Endothelial cell of umbilical vein (primary cell): ENCODE measurements at regions not wholly inside any gene's neighbourhood (a gene's known extent, or its start where the extent isn't known, plus 50 kb on each side); places are given as distances from the start of the nearest gene placed in this dataset.

Source experiments
- BruUV-seq: library from RNA; stranded (reverse); fragments of 400-500 nt; replicated peaks from 2 replicates; lab custom pipeline; 2021; lab: Mats Ljungman, UMichigan
- CTCF ChIA-PET: fragments of 300-600, 350-600 bp; sonication (Branson Sonifier 250); formaldehyde crosslinking; loops from one replicate; lab custom pipeline; 2021; ENCODE audit warnings: antibody characterized with exemption, inconsistent platforms; lab: Charles Lee
- POLR2A ChIA-PET: fragments of 300-600, 350-600 bp; sonication (Branson Sonifier 250); formaldehyde crosslinking; loops from one replicate; lab custom pipeline; 2021; ENCODE audit warnings: antibody characterized with exemption, inconsistent platforms; lab: Charles Lee
- DNase-seq: peaks from one replicate; pipeline ENCODE4 v3.0.0-alpha.2; 2011; ENCODE audit warnings: low read depth, low spot score
- FAIRE-seq: peaks from 2 replicates; lab custom pipeline; 2011; peaks lifted over from hg19 to GRCh38; lab: Jason Lieb, UNC
- H2AFZ ChIP-seq: 2 replicates; pipeline ENCODE4 v1.6.0; 2012; ENCODE audit warnings: low read depth, low read length, control low read depth, inconsistent platforms
- H3K27ac ChIP-seq: 2 replicates; pipeline ENCODE4 v1.5.1; 2011; ENCODE audit warnings: low read depth, mild to moderate bottlenecking, control low read depth, low read length, moderate library complexity; ENCODE audit not compliant: insufficient read depth
- H3K27me3 ChIP-seq, 2 experiments: 2 replicates each; pipeline versions ENCODE4 v1.6.0 to v1.6.1; 2011; ENCODE audit warnings: low read length in 2 of 2, mixed read lengths in 1 of 2; ENCODE audit not compliant: control insufficient read depth in 2 of 2, insufficient read depth in 2 of 2
- H3K36me3 ChIP-seq, 2 experiments: 2 replicates in 1 of 2; 3 replicates in 1 of 2; pipeline ENCODE4 v1.5.1; 2011; ENCODE audit warnings: low read length in 2 of 2, mild to moderate bottlenecking in 1 of 2, moderate library complexity in 1 of 2; ENCODE audit not compliant: control insufficient read depth in 2 of 2, insufficient read depth in 2 of 2; ENCODE audit errors: extremely low read depth in 1 of 2
- H3K4me1 ChIP-seq: 3 replicates; pipeline ENCODE4 v1.5.1; 2011; ENCODE audit warnings: mild to moderate bottlenecking, low read length; ENCODE audit not compliant: control insufficient read depth, insufficient read depth; ENCODE audit errors: extremely low read depth
- H3K4me2 ChIP-seq: 2 replicates; pipeline ENCODE4 v1.6.1; 2011; ENCODE audit warnings: low read length, control low read depth, mixed read lengths; ENCODE audit not compliant: insufficient read depth
- H3K4me3 ChIP-seq, 3 experiments: fragments of 200-600 bp in 1 of 3; sonication (generic), shearing (Covaris generic) in 1 of 3; replicated peaks in 1 of 3; 2 replicates each; pipeline ENCODE4 v1.5.1; 2011 to 2016; ENCODE audit warnings: control low read depth in 3 of 3, low read length in 3 of 3, mild to moderate bottlenecking in 2 of 3, inconsistent platforms in 1 of 3, low read depth in 1 of 3, moderate library complexity in 1 of 3; ENCODE audit not compliant: insufficient read depth in 1 of 3
- H3K79me2 ChIP-seq: 2 replicates; pipeline ENCODE4 v1.6.0; 2012; ENCODE audit warnings: low read length, inconsistent platforms; ENCODE audit not compliant: control insufficient read depth, insufficient read depth
- H3K9ac ChIP-seq: replicated peaks from 2 replicates; pipeline ENCODE3; 2011; ENCODE audit warnings: low read length, control low read depth; ENCODE audit not compliant: insufficient read depth; ENCODE audit errors: extremely low read depth
- H3K9me1 ChIP-seq: replicated peaks from 3 replicates; pipeline ENCODE4 v1.6.0; 2011; ENCODE audit warnings: mild to moderate bottlenecking, low read length; ENCODE audit not compliant: control insufficient read depth, insufficient read depth; ENCODE audit errors: extremely low read depth
- H3K9me3 ChIP-seq: replicated peaks from 2 replicates; pipeline ENCODE4 v1.5.1; 2012; ENCODE audit warnings: low read length, inconsistent platforms; ENCODE audit not compliant: control insufficient read depth, insufficient read depth
- H4K20me1 ChIP-seq: replicated peaks from 2 replicates; pipeline ENCODE3; 2011; ENCODE audit warnings: mild to moderate bottlenecking, low read length; ENCODE audit not compliant: control insufficient read depth, insufficient read depth; ENCODE audit errors: extremely low read depth
- CTCF ChIP-seq, 2 donors: IDR thresholded peaks; 1 replicate in 1 of 2; 2 replicates in 1 of 2; pipeline ENCODE4 v1.5.1; 2011; ENCODE audit warnings: low read length in 2 of 2, mild to moderate bottlenecking in 2 of 2, moderate library complexity in 2 of 2, control low read depth in 1 of 2, inconsistent platforms in 1 of 2, low read depth in 1 of 2; ENCODE audit not compliant: insufficient read depth in 1 of 2; ENCODE audit errors: extremely low read depth in 1 of 2
- EZH2 ChIP-seq: IDR thresholded peaks from 2 replicates; pipeline ENCODE4 v1.6.1; 2012; ENCODE audit warnings: borderline replicate concordance, low read depth, mild to moderate bottlenecking, moderate library complexity, low read length, inconsistent platforms; ENCODE audit not compliant: severe bottlenecking
- FOS ChIP-seq: IDR thresholded peaks from 2 replicates; pipeline ENCODE4 v1.6.1; 2011; ENCODE audit warnings: mild to moderate bottlenecking, low read length, moderate library complexity, borderline replicate concordance; ENCODE audit not compliant: insufficient read depth
- GATA2 ChIP-seq: IDR thresholded peaks from 2 replicates; pipeline ENCODE4 v1.7.0; 2011; ENCODE audit warnings: low read depth, mild to moderate bottlenecking, moderate library complexity, mixed read lengths, low read length; ENCODE audit not compliant: insufficient read length, insufficient read depth
- JUN ChIP-seq: IDR thresholded peaks from 2 replicates; pipeline ENCODE4 v1.6.1; 2011; ENCODE audit warnings: borderline replicate concordance, low read depth; ENCODE audit not compliant: insufficient read length, insufficient read depth
- MAX ChIP-seq: IDR thresholded peaks from 2 replicates; pipeline ENCODE4 v1.6.1; 2011; ENCODE audit not compliant: insufficient read depth, insufficient read length
- MYC ChIP-seq: IDR thresholded peaks from one replicate; pipeline ENCODE4 v1.6.1; 2011; ENCODE audit warnings: mild to moderate bottlenecking, low read depth, low read length
- POLR2A ChIP-seq: IDR thresholded peaks from 2 replicates; pipeline ENCODE4 v1.6.1; 2012; ENCODE audit warnings: low read depth, mild to moderate bottlenecking, control low read depth, low read length
- POLR2AphosphoS5 ChIP-seq: IDR thresholded peaks from 2 replicates; pipeline ENCODE4 v1.6.1; 2012; ENCODE audit warnings: low read depth, mild to moderate bottlenecking, control low read depth, low read length, moderate library complexity; ENCODE audit not compliant: insufficient read depth
- dilution Hi-C: fragments of 300-500 bp; cut with MboI; formaldehyde crosslinking; loops from one replicate; pipeline ENCODE4 v1.15.0; 2019; ENCODE audit warnings: low sequenced_read_pairs; ENCODE audit not compliant: extremely low pct_ligation_motif_present
- intact Hi-C: fragments of 100-400 bp; cut with micrococcal nuclease; formaldehyde crosslinking; loops from one replicate; pipeline ENCODE4 v1.10.0; 2022

- ChIA-PET CTCF (interaction anchor here (0.9 to 1.2 kb wide), 2 partner anchors 11 to 15 kb away, joined by 3 read pairs; no protein-coding TSS in a partner anchor), POLR2A (no interaction called here)
- no peak overlapping the region for H3K4me2 ChIP-seq
- DNase-seq = peak; percentile 52
- no peaks in the 10 kb centered on the region for H3K4me1 ChIP-seq
- BruUV-seq = no TSS peak
- H3K9ac ChIP-seq = no peak overlapping the region
- H3K79me2 ChIP-seq = no peaks in the 10 kb centered on the region
- H3K27ac ChIP-seq = no peak overlapping the region
- no peak overlapping the region for H2AFZ ChIP-seq
- intact Hi-C loops (no loop called here), dilution Hi-C loops (no loop called here)
- H3K9me3 ChIP-seq = no peaks in the 10 kb centered on the region
- H3K4me3 ChIP-seq = no peak overlapping the region
- H4K20me1 ChIP-seq = no peaks in the 10 kb centered on the region
- peaks cover 0 to 2% of the 10 kb centered on the region in 2 experiments for H3K27me3 ChIP-seq
- H3K9me1 ChIP-seq = no peaks in the 10 kb centered on the region
- TF ChIP-seq MYC (no peak), JUN (no peak), MAX (no peak), CTCF (IDR thresholded peaks at IDR 0.05; ENCODE audit: extremely low read depth in 1 of 2, insufficient read depth in 1 of 2, low read depth in 1 of 2, low read length in 2 of 2) (no peak), GATA2 (no peak), FOS (no peak), EZH2 (no peak), POLR2AphosphoS5 (no peak), POLR2A (no peak)
- FAIRE-seq = no peak
- H3K36me3 ChIP-seq = no peaks in the 10 kb centered on the region
These were observed 85.7 kb downstream of the B3GNT2 start for GRCh38 chr2:62281663-62282062.
